ENCODE measurements at regions not wholly inside any gene's neighbourhood (a gene's known extent, or its start where the extent isn't known, plus 50 kb on each side); places are given as distances from the start of the nearest gene placed in this dataset.

DNA sequence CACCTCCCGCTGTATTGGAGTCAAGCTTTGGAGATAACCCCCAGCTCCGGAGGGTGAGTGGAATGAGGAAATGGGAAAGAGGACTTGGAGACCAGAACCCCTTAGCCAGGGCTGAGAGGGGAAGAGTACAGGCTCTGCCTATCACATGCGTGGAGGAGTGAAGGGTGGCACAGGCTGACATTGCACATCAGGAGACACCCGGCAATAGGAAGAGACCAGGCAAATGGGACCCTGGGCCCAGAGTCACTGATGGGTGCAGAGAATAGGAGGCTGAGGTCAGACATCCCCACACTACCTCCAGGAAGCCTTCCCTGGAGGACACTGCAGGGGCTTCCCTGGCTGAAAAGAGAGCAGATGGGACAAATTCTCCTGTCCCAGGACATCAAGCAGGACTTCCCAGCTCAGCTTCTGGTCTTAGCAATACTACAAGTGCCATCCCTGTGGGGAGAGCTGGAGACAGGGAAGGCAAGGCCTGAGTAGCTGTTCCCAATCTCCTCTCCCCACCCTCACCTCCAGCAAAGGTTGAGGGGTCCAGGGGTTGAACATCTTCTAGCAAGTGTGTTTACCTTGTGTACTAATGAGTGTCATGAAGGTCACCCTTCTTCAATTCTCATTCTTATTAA is 160.7 kb downstream of the BUD13 start:
- TF ChIP-seq, protein P1, sequence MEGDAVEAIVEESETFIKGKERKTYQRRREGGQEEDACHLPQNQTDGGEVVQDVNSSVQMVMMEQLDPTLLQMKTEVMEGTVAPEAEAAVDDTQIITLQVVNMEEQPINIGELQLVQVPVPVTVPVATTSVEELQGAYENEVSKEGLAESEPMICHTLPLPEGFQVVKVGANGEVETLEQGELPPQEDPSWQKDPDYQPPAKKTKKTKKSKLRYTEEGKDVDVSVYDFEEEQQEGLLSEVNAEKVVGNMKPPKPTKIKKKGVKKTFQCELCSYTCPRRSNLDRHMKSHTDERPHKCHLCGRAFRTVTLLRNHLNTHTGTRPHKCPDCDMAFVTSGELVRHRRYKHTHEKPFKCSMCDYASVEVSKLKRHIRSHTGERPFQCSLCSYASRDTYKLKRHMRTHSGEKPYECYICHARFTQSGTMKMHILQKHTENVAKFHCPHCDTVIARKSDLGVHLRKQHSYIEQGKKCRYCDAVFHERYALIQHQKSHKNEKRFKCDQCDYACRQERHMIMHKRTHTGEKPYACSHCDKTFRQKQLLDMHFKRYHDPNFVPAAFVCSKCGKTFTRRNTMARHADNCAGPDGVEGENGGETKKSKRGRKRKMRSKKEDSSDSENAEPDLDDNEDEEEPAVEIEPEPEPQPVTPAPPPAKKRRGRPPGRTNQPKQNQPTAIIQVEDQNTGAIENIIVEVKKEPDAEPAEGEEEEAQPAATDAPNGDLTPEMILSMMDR (conservative IDR thresholded peaks at IDR 0.05 in 1 of 2, IDR thresholded peaks at IDR 0.05 in 1 of 2; ENCODE audit: low read depth in 1 of 2, low read length in 2 of 2): no peak
- no peak for TF ChIP-seq EZH2 (IDR thresholded peaks at IDR 0.05; ENCODE audit: low read length, missing control alignments)
